Endothelial cell of umbilical vein (primary cell): ENCODE measurements at regions not wholly inside any gene's neighbourhood (a gene's known extent, or its start where the extent isn't known, plus 50 kb on each side); places are given as distances from the start of the nearest gene placed in this dataset.

Experiments
- CTCF ChIP-seq, 2 donors: IDR thresholded peaks; 1 replicate in 1 of 2; 2 replicates in 1 of 2; pipeline ENCODE4 v1.5.1; 2011; ENCODE audit warnings: low read length in 2 of 2, mild to moderate bottlenecking in 2 of 2, moderate library complexity in 2 of 2, control low read depth in 1 of 2, inconsistent platforms in 1 of 2, low read depth in 1 of 2; ENCODE audit not compliant: insufficient read depth in 1 of 2; ENCODE audit errors: extremely low read depth in 1 of 2
- EZH2 ChIP-seq: IDR thresholded peaks from 2 replicates; pipeline ENCODE4 v1.6.1; 2012; ENCODE audit warnings: borderline replicate concordance, low read depth, mild to moderate bottlenecking, moderate library complexity, low read length, inconsistent platforms; ENCODE audit not compliant: severe bottlenecking
- FOS ChIP-seq: IDR thresholded peaks from 2 replicates; pipeline ENCODE4 v1.6.1; 2011; ENCODE audit warnings: mild to moderate bottlenecking, low read length, moderate library complexity, borderline replicate concordance; ENCODE audit not compliant: insufficient read depth
- JUN ChIP-seq: IDR thresholded peaks from 2 replicates; pipeline ENCODE4 v1.6.1; 2011; ENCODE audit warnings: borderline replicate concordance, low read depth; ENCODE audit not compliant: insufficient read length, insufficient read depth
- MAX ChIP-seq: IDR thresholded peaks from 2 replicates; pipeline ENCODE4 v1.6.1; 2011; ENCODE audit not compliant: insufficient read depth, insufficient read length
- MYC ChIP-seq: IDR thresholded peaks from one replicate; pipeline ENCODE4 v1.6.1; 2011; ENCODE audit warnings: mild to moderate bottlenecking, low read depth, low read length
- POLR2A ChIP-seq: IDR thresholded peaks from 2 replicates; pipeline ENCODE4 v1.6.1; 2012; ENCODE audit warnings: low read depth, mild to moderate bottlenecking, control low read depth, low read length
- POLR2AphosphoS5 ChIP-seq: IDR thresholded peaks from 2 replicates; pipeline ENCODE4 v1.6.1; 2012; ENCODE audit warnings: low read depth, mild to moderate bottlenecking, control low read depth, low read length, moderate library complexity; ENCODE audit not compliant: insufficient read depth

GRCh38 chr9:135224921-135225541, 137.6 kb downstream of the OLFM1 start:
- no peak for TF ChIP-seq CTCF (IDR thresholded peaks at IDR 0.05; ENCODE audit: extremely low read depth in 1 of 2, insufficient read depth in 1 of 2, low read depth in 1 of 2, low read length in 2 of 2)
- no peak for TF ChIP-seq POLR2A
- TF ChIP-seq MYC: no peak
- TF ChIP-seq POLR2AphosphoS5: no peak
- TF ChIP-seq MAX: no peak
- no peak for TF ChIP-seq FOS
- TF ChIP-seq EZH2: no peak
- TF ChIP-seq JUN: no peak
